H9 (cell line): ENCODE measurements at regions not wholly inside any gene's neighbourhood (a gene's known extent, or its start where the extent isn't known, plus 50 kb on each side); places are given as distances from the start of the nearest gene placed in this dataset.

Experiments used
- DNase-seq: peaks from one replicate; pipeline ENCODE4 v3.0.0-alpha.2; 2017
- H2AFZ ChIP-seq: one replicate; pipeline ENCODE4 v1.6.1; 2013; ENCODE audit warnings: mild to moderate bottlenecking, low read length, control low read depth, moderate library complexity
- H2AK5ac ChIP-seq: 2 replicates; pipeline ENCODE4 v1.6.1; 2013; ENCODE audit warnings: low read length, control low read depth, mixed read lengths; ENCODE audit not compliant: insufficient read length
- H2BK120ac ChIP-seq: one replicate; pipeline ENCODE4 v1.6.1; 2013; ENCODE audit warnings: low read depth, mild to moderate bottlenecking, low read length, control low read depth, inconsistent platforms; ENCODE audit not compliant: poor library complexity, severe bottlenecking
- H2BK12ac ChIP-seq: 2 replicates; pipeline ENCODE4 v1.6.1; 2013; ENCODE audit warnings: low read length, control low read depth, mixed read lengths, low read depth; ENCODE audit not compliant: insufficient read length
- H2BK15ac ChIP-seq: 2 replicates; pipeline ENCODE4 v1.6.1; 2013; ENCODE audit warnings: low read depth, low read length, control low read depth
- H2BK20ac ChIP-seq: one replicate; pipeline ENCODE4 v1.6.1; 2013; ENCODE audit warnings: low read depth, mild to moderate bottlenecking, low read length, control low read depth, inconsistent platforms; ENCODE audit not compliant: poor library complexity, severe bottlenecking
- H2BK5ac ChIP-seq: 2 replicates; pipeline ENCODE4 v1.6.1; 2013; ENCODE audit warnings: low read length, control low read depth, mixed read lengths; ENCODE audit not compliant: insufficient read length
- H3K14ac ChIP-seq: 2 replicates; pipeline ENCODE4 v1.6.1; 2013; ENCODE audit warnings: low read length, control low read depth; ENCODE audit not compliant: insufficient read depth
- H3K18ac ChIP-seq: 2 replicates; pipeline ENCODE4 v1.6.1; 2013; ENCODE audit warnings: low read depth, mild to moderate bottlenecking, mixed read lengths, low read length, control low read depth; ENCODE audit not compliant: insufficient read length
- H3K23ac ChIP-seq: 2 replicates; pipeline ENCODE4 v1.6.1; 2013; ENCODE audit warnings: low read length, control low read depth, mixed read lengths, low read depth; ENCODE audit not compliant: insufficient read length
- H3K23me2 ChIP-seq: 2 replicates; pipeline ENCODE4 v1.6.1; 2013; ENCODE audit warnings: low read depth, mild to moderate bottlenecking, mixed read lengths, low read length, control low read depth; ENCODE audit not compliant: insufficient read length, poor library complexity, severe bottlenecking
- H3K27ac ChIP-seq: 2 replicates; pipeline ENCODE4 v1.5.1; 2013; ENCODE audit warnings: low read length, control low read depth, mixed read lengths, low read depth; ENCODE audit not compliant: insufficient read length
- H3K27me3 ChIP-seq: 2 replicates; pipeline ENCODE4 v1.6.1; 2013; ENCODE audit warnings: low read length, control low read depth, inconsistent platforms; ENCODE audit not compliant: insufficient read depth
- H3K4ac ChIP-seq: 2 replicates; pipeline ENCODE4 v1.6.1; 2013; ENCODE audit warnings: low read depth, mild to moderate bottlenecking, control low read depth, inconsistent platforms, low read length, moderate library complexity
- H3K4me1 ChIP-seq: 2 replicates; pipeline ENCODE4 v1.6.1; 2013; ENCODE audit warnings: low read length, control low read depth, inconsistent platforms; ENCODE audit not compliant: insufficient read depth
- H3K4me2 ChIP-seq: 2 replicates; pipeline ENCODE4 v1.6.1; 2013; ENCODE audit warnings: low read length, control low read depth, mixed read lengths; ENCODE audit not compliant: insufficient read length, insufficient read depth
- H3K56ac ChIP-seq: 2 replicates; pipeline ENCODE4 v1.6.1; 2013; ENCODE audit warnings: low read depth, mild to moderate bottlenecking, mixed read lengths, low read length, control low read depth; ENCODE audit not compliant: insufficient read length
- H3K79me1 ChIP-seq: 2 replicates; pipeline ENCODE4 v1.6.1; 2013; ENCODE audit warnings: low read depth, mild to moderate bottlenecking, moderate library complexity, low read length, control low read depth, inconsistent platforms; ENCODE audit not compliant: insufficient read depth, poor library complexity, severe bottlenecking
- H3K79me2 ChIP-seq: 2 replicates; pipeline ENCODE4 v1.6.1; 2013; ENCODE audit warnings: low read length, control low read depth, inconsistent platforms; ENCODE audit not compliant: insufficient read depth
- H3K9ac ChIP-seq: 2 replicates; pipeline ENCODE4 v1.6.1; 2013; ENCODE audit warnings: low read length, control low read depth, mixed read lengths; ENCODE audit not compliant: insufficient read length; ENCODE audit errors: extremely low read depth
- H3K9me3 ChIP-seq: one replicate; pipeline ENCODE4 v1.6.1; 2013; ENCODE audit warnings: low read depth, low read length, inconsistent platforms; ENCODE audit not compliant: control insufficient read depth
- H3T11ph ChIP-seq: one replicate; pipeline ENCODE4 v1.6.1; 2013; ENCODE audit warnings: mild to moderate bottlenecking, low read length, control low read depth, inconsistent platforms
- H4K20me1 ChIP-seq: one replicate; pipeline ENCODE4 v1.6.1; 2013; ENCODE audit not compliant: control insufficient read depth, insufficient read length, insufficient read depth
- H4K5ac ChIP-seq: 2 replicates; pipeline ENCODE4 v1.6.1; 2013; ENCODE audit warnings: low read depth, mild to moderate bottlenecking, mixed read lengths, low read length, control low read depth; ENCODE audit not compliant: insufficient read length
- H4K8ac ChIP-seq: replicated peaks from 2 replicates; pipeline ENCODE4 v1.6.1; 2013; ENCODE audit warnings: low read length, control low read depth, mixed read lengths, low read depth; ENCODE audit not compliant: insufficient read length
- H4K91ac ChIP-seq: 2 replicates; pipeline ENCODE4 v1.6.1; 2013; ENCODE audit warnings: low read depth, mild to moderate bottlenecking, moderate library complexity, mixed read lengths, low read length, control low read depth; ENCODE audit not compliant: insufficient read length
- H3K27ac Mint-ChIP-seq, 3 experiments: 2 replicates in 2 of 3; 3 replicates in 1 of 3; pipeline ENCODE4 v1.8.0; 2020 to 2021; ENCODE audit warnings: mixed read lengths in 3 of 3, mild to moderate bottlenecking in 1 of 3, moderate library complexity in 1 of 3
- H3K27me3 Mint-ChIP-seq: 2 replicates; pipeline ENCODE4 v1.8.0; 2021; ENCODE audit warnings: low read depth, mild to moderate bottlenecking, moderate library complexity, mixed read lengths
- H3K36me3 Mint-ChIP-seq, 3 experiments: 2 replicates in 2 of 3; 3 replicates in 1 of 3; pipeline ENCODE4 v1.8.0; 2020 to 2021; ENCODE audit warnings: low read depth in 3 of 3, mixed read lengths in 3 of 3; ENCODE audit not compliant: insufficient read depth in 1 of 3
- H3K4me1 Mint-ChIP-seq, 2 experiments: 2 replicates each; pipeline ENCODE4 v1.8.0; 2020; ENCODE audit warnings: mixed read lengths in 2 of 2
- H3K4me3 Mint-ChIP-seq, 2 experiments: 2 replicates in 1 of 2; 3 replicates in 1 of 2; pipeline ENCODE4 v1.8.0; 2020 to 2021; ENCODE audit warnings: mild to moderate bottlenecking in 2 of 2, mixed read lengths in 2 of 2, moderate library complexity in 1 of 2
- H3K9me3 Mint-ChIP-seq, 2 experiments: 2 replicates in 1 of 2; 3 replicates in 1 of 2; pipeline ENCODE4 v1.8.0; 2020; ENCODE audit warnings: mild to moderate bottlenecking in 2 of 2, mixed read lengths in 2 of 2, moderate library complexity in 1 of 2
- TF ChIP-seq, protein P1 (sequence below): fragments of 200-600 bp; sonication (generic); conservative IDR thresholded peaks from 3 replicates; pipeline ENCODE4 v1.8.0; 2021; ENCODE audit warnings: antibody characterized with exemption, mild to moderate bottlenecking

GRCh38 chr13:80450386-80450785 is 109.5 kb upstream of the SPRY2 start:
- Histone ChIP-seq H4K5ac (no peak overlapping the region), H4K91ac (no peak overlapping the region), H3K23me2 (no peaks in the 10 kb centered on the region), H3K27ac (no peak overlapping the region), H3K4me1 (no peaks in the 10 kb centered on the region), H2AK5ac (no peak overlapping the region), H3K18ac (no peak overlapping the region), H3K79me1 (no peaks in the 10 kb centered on the region), H4K20me1 (no peaks in the 10 kb centered on the region), H3K4me2 (no peak overlapping the region), H2BK120ac (no peak overlapping the region), H3K79me2 (no peaks in the 10 kb centered on the region), H2BK15ac (no peak overlapping the region), H2BK5ac (no peak overlapping the region), H2AFZ (no peak overlapping the region), H2BK20ac (no peak overlapping the region), H4K8ac (no peak overlapping the region), H3K23ac (no peak overlapping the region), H3K27me3 (no peaks in the 10 kb centered on the region), H3K14ac (no peak overlapping the region), H3K9ac (no peak overlapping the region), H3K4ac (no peak overlapping the region), H3T11ph (no peak overlapping the region), H2BK12ac (no peak overlapping the region), H3K9me3 (no peaks in the 10 kb centered on the region), H3K56ac (no peak overlapping the region)
- no peak for DNase-seq
- Mint-ChIP-seq H3K36me3 (no peaks in the 10 kb centered on the region), H3K27me3 (no peaks in the 10 kb centered on the region), H3K27ac (no peak overlapping the region), H3K4me3 (no peak overlapping the region), H3K4me1 (no peaks in the 10 kb centered on the region), H3K9me3 (no peaks in the 10 kb centered on the region; a peak in 1 of 5 replicates)
- TF ChIP-seq, protein P1, sequence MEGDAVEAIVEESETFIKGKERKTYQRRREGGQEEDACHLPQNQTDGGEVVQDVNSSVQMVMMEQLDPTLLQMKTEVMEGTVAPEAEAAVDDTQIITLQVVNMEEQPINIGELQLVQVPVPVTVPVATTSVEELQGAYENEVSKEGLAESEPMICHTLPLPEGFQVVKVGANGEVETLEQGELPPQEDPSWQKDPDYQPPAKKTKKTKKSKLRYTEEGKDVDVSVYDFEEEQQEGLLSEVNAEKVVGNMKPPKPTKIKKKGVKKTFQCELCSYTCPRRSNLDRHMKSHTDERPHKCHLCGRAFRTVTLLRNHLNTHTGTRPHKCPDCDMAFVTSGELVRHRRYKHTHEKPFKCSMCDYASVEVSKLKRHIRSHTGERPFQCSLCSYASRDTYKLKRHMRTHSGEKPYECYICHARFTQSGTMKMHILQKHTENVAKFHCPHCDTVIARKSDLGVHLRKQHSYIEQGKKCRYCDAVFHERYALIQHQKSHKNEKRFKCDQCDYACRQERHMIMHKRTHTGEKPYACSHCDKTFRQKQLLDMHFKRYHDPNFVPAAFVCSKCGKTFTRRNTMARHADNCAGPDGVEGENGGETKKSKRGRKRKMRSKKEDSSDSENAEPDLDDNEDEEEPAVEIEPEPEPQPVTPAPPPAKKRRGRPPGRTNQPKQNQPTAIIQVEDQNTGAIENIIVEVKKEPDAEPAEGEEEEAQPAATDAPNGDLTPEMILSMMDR = no peak
